Endothelial cell (in vitro differentiated cells): ENCODE measurements at regions not wholly inside any gene's neighbourhood (a gene's known extent, or its start where the extent isn't known, plus 50 kb on each side); places are given as distances from the start of the nearest gene placed in this dataset.

Source experiments
- DNase-seq: peaks from one replicate; pipeline ENCODE4 v3.0.0; 2021; ENCODE audit warnings: low spot score
- H3K27ac Mint-ChIP-seq: one replicate; pipeline ENCODE4 v1.8.0; 2021; ENCODE audit warnings: mixed read lengths, inconsistent platforms; ENCODE audit not compliant: unreplicated experiment
- H3K27me3 Mint-ChIP-seq: one replicate; pipeline ENCODE4 v1.8.0; 2021; ENCODE audit warnings: mild to moderate bottlenecking, moderate library complexity, mixed read lengths, inconsistent platforms; ENCODE audit not compliant: unreplicated experiment
- H3K36me3 Mint-ChIP-seq: one replicate; pipeline ENCODE4 v1.8.0; 2021; ENCODE audit warnings: mild to moderate bottlenecking, low read depth, mixed read lengths, inconsistent platforms; ENCODE audit not compliant: unreplicated experiment
- H3K4me1 Mint-ChIP-seq: one replicate; pipeline ENCODE4 v1.8.0; 2021; ENCODE audit warnings: mild to moderate bottlenecking, mixed read lengths, inconsistent platforms; ENCODE audit not compliant: unreplicated experiment
- H3K4me3 Mint-ChIP-seq: one replicate; pipeline ENCODE4 v1.8.0; 2021; ENCODE audit warnings: mild to moderate bottlenecking, mixed read lengths, inconsistent platforms; ENCODE audit not compliant: unreplicated experiment
- H3K9me3 Mint-ChIP-seq: one replicate; pipeline ENCODE4 v1.8.0; 2021; ENCODE audit warnings: mixed read lengths, inconsistent platforms; ENCODE audit not compliant: unreplicated experiment
- TF ChIP-seq, protein P1 (sequence below): fragments of 200-600 bp; sonication (generic); IDR thresholded peaks from one replicate; pipeline ENCODE4 v1.5.0; 2021; ENCODE audit warnings: antibody characterized with exemption; ENCODE audit not compliant: unreplicated experiment

DNA sequence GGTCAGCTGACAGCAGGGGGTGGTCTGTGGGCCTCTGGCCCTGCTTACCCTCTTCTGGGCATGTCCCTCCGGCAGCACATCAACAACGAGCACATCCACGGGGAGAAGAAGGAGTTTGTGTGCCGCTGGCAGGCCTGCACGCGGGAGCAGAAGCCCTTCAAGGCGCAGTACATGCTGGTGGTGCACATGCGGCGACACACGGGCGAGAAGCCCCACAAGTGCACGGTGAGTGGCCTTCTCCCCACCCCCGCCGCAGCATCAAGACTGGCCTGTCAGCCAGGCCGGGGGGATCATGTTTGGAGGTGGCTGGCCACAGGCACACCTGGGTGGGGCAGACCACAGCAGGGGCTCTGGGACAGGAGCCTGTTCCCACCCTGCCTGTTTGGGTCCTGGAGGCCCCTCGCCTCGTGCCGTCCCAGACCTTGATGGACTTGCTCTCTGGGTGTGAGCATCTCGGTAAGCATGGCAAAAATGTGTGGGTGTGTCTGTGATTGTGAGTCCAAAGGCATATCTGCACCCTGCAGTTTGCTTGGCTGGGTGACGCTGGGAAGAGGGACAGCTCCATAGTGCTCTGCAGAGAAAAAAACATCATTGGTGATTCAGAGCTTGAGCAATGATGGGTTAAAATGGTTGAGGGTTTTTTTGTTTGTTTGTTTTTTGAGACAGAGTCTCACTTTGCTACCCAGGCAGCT lies 242.8 kb downstream of the GLI2 start:
- Mint-ChIP-seq H3K27ac (no peak overlapping the region), H3K4me1 (no peaks in the 10 kb centered on the region), H3K9me3 (no peaks in the 10 kb centered on the region), H3K27me3 (no peaks in the 10 kb centered on the region), H3K4me3 (no peak overlapping the region), H3K36me3 (no peaks in the 10 kb centered on the region)
- no peak for DNase-seq
- TF ChIP-seq, protein P1, sequence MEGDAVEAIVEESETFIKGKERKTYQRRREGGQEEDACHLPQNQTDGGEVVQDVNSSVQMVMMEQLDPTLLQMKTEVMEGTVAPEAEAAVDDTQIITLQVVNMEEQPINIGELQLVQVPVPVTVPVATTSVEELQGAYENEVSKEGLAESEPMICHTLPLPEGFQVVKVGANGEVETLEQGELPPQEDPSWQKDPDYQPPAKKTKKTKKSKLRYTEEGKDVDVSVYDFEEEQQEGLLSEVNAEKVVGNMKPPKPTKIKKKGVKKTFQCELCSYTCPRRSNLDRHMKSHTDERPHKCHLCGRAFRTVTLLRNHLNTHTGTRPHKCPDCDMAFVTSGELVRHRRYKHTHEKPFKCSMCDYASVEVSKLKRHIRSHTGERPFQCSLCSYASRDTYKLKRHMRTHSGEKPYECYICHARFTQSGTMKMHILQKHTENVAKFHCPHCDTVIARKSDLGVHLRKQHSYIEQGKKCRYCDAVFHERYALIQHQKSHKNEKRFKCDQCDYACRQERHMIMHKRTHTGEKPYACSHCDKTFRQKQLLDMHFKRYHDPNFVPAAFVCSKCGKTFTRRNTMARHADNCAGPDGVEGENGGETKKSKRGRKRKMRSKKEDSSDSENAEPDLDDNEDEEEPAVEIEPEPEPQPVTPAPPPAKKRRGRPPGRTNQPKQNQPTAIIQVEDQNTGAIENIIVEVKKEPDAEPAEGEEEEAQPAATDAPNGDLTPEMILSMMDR: no peak

DNA sequence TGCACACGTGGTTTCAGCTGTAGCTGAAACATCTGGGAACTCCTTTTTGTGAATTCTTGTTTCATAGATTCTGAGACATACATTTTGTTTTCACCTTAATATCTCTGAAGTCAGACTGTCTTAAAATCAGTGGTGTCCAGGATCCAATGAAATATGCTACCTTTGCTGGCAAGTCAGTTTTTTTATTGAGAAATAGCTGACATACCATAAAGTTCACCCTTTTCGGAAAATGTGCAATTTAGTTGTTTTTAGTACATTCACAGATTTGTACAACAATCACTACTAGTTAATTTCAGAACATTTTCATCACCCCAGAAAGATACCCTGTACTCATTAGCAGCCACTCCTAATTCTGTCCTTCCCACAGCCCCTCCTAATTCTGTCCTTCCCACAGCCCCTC lies 243.7 kb downstream of the GLI2 start:
- Mint-ChIP-seq H3K27ac (no peak overlapping the region), H3K4me1 (no peaks in the 10 kb centered on the region), H3K9me3 (no peaks in the 10 kb centered on the region), H3K36me3 (peaks cover 4% of the 10 kb centered on the region), H3K27me3 (peaks cover 1% of the 10 kb centered on the region), H3K4me3 (no peak overlapping the region)
- no peak for DNase-seq
- TF ChIP-seq, protein P1: no peak

DNA sequence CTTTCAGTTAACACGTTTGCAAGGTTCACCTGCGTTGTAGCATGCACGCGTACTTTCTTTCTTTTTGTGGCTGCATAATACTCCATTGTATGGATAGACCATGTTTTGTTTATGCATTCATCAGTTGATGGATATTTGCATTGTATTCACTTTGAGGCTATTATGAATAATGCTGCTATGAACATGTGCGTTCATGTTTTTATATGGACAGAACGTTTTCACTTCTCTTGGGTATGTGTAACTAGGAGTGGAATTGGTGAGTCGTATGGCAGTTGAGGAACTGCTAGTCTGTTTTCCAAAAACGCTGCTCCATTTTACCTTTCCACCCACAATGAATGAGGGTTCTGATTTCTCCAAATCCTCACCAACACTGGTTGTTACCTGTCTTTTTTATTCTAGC lies 244.3 kb downstream of the GLI2 start:
- H3K27me3 Mint-ChIP-seq: peaks cover 1% of the 10 kb centered on the region
- H3K9me3 Mint-ChIP-seq: no peaks in the 10 kb centered on the region
- H3K36me3 Mint-ChIP-seq: peaks cover 4% of the 10 kb centered on the region
- no peak for DNase-seq
- no peaks in the 10 kb centered on the region for H3K4me1 Mint-ChIP-seq
- no peak overlapping the region for H3K27ac Mint-ChIP-seq
- TF ChIP-seq, protein P1: no peak
- H3K4me3 Mint-ChIP-seq: no peak overlapping the region

DNA sequence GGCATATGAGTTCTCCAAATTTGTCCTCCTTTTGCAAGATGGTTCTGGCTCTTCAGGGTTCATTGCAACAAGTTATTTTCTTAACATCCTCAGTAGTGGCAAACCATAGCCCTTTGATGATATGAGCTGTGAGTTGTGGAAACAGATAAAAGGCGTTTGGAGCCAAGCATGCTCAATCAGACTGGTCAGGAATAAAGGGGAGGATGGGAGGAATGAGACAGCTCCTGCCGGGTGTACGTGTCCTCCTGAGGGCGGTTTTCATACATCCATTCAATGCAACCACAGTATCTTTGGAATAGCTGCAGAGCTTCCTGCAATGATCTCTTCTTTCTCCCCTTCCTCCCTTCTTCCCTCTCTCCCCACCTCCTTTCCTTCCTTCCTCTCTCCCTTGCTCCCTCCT lies 245.8 kb downstream of the GLI2 start:
- TF ChIP-seq, protein P1: no peak

DNA sequence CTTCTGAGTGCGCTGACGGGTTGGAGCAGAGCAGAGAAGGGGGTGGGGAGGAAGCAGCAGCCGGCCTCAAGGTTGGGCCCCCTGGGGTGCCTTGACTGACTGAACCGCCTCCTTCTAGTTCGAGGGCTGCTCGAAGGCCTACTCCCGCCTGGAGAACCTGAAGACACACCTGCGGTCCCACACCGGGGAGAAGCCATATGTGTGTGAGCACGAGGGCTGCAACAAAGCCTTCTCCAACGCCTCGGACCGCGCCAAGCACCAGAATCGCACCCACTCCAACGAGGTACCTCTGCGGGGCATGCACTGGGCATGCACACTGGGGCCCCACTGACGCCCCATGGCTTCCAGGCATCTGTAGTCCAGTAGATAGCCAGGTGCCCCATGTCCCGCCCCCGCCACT lies 246.9 kb downstream of the GLI2 start:
- H3K27me3 Mint-ChIP-seq: peaks cover 6% of the 10 kb centered on the region
- TF ChIP-seq, protein P1: no peak
- H3K27ac Mint-ChIP-seq: no peak overlapping the region

More for the DNA sequence above, 245.8 kb downstream of the GLI2 start:
- Mint-ChIP-seq H3K36me3 (peaks cover 4% of the 10 kb centered on the region), H3K9me3 (no peaks in the 10 kb centered on the region), H3K4me1 (no peaks in the 10 kb centered on the region), H3K27ac (no peak overlapping the region), H3K27me3 (peaks cover 2% of the 10 kb centered on the region), H3K4me3 (no peak overlapping the region)
- no peak for DNase-seq

More for the DNA sequence above, 246.9 kb downstream of the GLI2 start:
- no peak overlapping the region for H3K4me3 Mint-ChIP-seq
- no peaks in the 10 kb centered on the region for H3K9me3 Mint-ChIP-seq
- no peaks in the 10 kb centered on the region for H3K4me1 Mint-ChIP-seq
- H3K36me3 Mint-ChIP-seq: peaks cover 4% of the 10 kb centered on the region
- no peak for DNase-seq
